GM19468 (cell line): ENCODE measurements at regions not wholly inside any gene's neighbourhood (a gene's known extent, or its start where the extent isn't known, plus 50 kb on each side); places are given as distances from the start of the nearest gene placed in this dataset.
"Not testable (repeated sequence)": the region's sequence is repeated elsewhere in the genome, so short reads cannot be mapped to it uniquely, and the experiment has no call there.

Experiments used
- ATAC-seq: cut with Tn5 transposase; IDR thresholded peaks from one replicate; pipeline ENCODE4 v1.9.1; 2021; ENCODE audit warnings: mild to moderate bottlenecking, moderate library complexity, moderate number of reproducible peaks; ENCODE audit not compliant: unreplicated experiment; ENCODE audit errors: extremely low read depth

GRCh38 chr15:79652972-79653371, 220.8 kb downstream of the MINAR1 start:
- ATAC-seq = not testable (repeated sequence)

DNA sequence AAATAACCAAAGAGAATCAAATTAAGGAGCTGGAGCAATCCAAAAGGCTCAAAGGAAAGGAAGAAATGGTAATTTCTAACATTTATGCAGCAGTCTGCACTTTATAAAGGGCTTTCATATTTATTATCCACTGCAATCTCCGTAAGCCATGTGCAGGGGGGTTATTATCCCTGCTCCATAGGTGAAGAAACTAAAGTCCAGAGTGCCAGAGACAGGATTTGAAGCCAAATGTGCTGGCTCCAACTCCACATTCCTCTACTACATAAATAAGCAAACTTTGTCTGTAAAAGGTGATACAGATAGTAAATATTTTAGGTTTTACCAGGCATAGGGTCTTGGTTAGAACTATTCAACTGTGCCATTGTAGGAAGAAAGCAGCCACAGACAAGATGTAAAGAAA, 221.4 kb downstream of the MINAR1 start:
- ATAC-seq = no peak

DNA sequence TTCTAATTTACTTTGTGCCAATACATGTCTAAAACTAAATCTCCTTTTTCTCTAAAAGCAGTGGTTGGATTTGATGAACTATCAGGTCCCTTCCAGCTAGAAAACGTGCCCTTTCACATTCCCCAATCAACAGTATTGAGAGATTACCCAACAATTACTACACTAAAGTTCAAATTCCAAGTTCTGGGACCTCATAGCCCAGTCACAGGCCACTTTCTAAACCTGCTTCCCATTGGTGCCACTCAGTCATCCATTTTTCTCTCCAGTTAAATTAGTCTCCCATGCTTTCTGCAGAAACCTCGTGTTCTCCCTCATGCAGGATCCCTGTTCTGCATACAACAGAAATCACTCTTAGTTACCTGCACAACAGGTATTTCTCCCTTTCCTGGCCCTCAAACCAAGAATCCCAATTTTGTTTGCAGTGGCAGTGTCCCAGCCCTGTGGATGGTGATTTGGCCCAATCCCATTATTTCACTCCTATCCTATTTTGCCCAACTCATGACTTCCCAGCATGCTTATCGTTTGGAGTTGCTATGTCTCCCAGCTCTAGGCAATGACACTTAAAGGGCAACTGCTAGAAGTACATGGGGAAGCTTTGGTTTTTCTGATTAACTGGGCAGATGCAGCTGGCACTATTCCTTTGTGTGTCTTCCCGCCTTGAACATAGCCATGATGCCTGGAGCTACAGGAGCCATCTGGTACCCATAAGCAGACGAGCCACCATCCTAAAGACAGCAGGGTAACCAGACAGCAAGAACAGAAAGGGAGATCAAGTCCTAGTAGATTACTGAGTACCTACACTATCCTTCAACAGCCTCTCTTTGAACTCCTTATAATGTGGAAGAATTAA, 224.2 kb downstream of the MINAR1 start:
- ATAC-seq = no peak

GRCh38 chr15:79657722-79658121, 225.6 kb downstream of the MINAR1 start:
- no peak for ATAC-seq

- ATAC-seq = no peak
Measured at GRCh38 chr15:79659691-79660090, 227.6 kb downstream of the MINAR1 start.

DNA sequence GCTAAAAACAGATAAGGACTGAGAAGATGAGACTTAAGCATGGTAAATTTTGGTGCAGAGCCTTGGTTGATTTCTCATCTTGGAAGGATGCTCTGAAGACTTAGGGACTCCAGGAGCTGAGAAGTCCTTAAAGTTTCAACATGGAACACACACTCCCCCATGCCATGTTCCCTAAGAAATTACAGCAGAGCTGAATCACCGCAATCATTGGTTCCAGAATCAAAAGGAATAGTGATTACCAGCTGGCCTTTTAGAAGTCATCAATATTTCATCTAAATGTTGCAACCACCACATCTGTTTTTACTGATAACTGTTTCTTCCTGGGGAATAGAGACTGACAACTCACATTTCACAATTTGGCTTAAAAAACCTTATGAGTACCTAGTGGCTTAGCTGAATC, 229.3 kb downstream of the MINAR1 start:
- ATAC-seq = no peak

- ATAC-seq = no peak
Measured at GRCh38 chr15:79673416-79674123, 223.2 kb downstream of the MTHFS start.

DNA sequence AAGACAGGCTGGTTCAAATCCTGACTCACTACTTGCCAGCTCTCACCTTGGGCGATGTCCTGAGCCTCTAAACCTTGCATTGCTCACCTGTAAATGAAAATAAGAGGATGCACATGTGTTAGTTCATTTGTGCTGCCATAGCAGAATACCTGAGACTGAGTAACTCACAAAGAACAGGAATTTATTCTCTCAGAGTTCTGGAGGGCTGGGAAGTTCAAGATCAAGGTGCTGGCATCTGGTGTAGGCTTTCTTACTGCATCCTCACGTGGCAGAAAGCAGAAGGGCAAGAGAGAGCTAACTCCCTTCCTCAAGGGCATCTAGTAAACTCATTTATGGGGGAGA, 222.7 kb downstream of the MTHFS start:
- no peak for ATAC-seq

GRCh38 chr15:79675982-79676381, 220.8 kb downstream of the MTHFS start:
- no peak for ATAC-seq

GRCh38 chr15:79676621-79677020, 220.2 kb downstream of the MTHFS start:
- ATAC-seq = no peak

- no peak for ATAC-seq
Measured at GRCh38 chr15:79677241-79677640, 219.6 kb downstream of the MTHFS start.

DNA sequence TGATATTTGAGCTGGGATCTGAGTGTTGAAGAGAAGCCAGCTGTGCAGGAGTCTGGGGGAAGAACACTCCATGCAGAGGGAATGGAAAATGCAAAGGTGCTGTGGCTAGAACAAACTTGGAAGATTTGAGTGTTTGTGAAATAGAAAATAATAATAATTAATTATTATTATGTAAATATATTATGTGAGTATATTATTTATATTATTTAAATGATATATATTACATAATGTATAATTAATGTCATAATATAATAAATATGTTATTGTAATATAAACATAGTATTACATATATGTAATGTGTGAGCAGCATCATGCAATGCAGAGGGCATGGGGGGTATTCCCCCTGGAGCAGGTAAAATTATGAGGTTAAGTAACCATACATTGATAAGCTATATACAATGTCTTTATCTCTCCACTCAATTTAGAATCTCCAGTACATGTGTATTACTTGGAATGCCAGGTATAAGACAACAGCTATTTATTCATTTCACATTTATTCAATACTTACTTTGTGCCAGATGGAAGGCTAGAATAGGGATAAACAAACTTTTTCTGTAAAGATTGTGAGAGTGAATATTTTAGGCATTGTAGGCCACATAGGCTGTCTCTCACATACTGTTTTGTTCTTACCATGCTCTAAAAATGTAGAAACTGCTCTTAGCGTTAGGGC, 218.6 kb downstream of the MTHFS start:
- no peak for ATAC-seq

DNA sequence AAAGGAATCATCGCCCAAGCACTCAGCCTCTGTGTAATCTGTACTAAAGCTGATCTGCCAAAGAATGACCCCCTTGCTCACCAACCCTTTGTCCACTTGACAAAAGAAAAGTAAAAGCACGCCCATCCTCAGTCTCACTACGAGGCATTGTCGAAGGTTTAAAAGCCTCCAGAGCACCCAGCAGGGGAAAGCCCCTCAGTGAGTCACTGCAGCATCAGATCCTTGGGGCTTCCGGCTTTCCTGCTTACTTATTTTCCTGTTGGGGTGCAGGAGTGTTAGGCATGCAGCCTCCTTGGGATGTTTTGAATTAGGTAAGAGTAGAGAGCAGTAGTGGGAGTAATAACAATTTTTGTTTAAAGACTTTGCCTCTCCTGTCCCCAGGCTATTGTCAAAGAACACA, 216.1 kb downstream of the MTHFS start:
- no peak for ATAC-seq

GRCh38 chr15:79682285-79682684, 214.5 kb downstream of the MTHFS start:
- ATAC-seq = no peak

DNA sequence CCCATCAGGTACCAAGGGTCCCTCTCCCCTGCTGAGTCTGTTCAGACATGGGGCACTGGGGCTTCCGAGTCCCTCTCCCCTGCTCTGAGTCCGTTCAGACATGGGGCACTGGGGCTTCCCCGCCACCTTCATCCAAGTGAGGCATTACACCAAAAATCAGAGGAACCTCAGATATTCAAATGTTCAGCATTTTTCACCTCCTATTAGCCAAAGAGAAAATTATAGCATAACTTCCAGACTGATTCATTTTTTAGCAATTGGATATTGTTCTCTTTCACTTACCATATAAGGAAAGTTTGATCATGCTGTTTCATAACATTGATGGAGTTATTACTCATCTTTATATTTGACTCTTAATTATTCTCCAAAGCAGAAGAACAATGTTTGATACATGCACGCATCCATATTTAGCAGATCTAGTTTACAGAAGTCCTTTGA, 213.9 kb downstream of the MTHFS start:
- ATAC-seq = no peak

DNA sequence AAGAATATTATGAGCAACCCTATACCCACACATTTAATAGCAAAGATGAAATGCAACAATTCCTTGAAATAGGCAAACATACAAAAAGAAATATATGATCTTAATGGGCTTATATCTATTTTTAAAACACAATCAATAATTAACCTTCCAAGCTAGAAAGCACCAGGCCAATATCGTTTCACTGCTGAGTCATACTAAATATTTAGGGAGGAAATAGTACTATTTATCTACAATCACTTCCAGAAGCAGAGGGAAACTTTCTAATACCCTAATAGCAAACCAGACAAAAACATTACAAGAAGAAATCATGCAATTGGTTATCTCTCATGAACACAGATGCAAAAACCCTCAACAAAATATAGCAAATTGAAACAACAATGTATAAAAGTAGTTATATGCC, 207.8 kb downstream of the MTHFS start:
- no peak for ATAC-seq

GRCh38 chr15:79700951-79701480, 195.8 kb downstream of the MTHFS start:
- ATAC-seq = no peak

DNA sequence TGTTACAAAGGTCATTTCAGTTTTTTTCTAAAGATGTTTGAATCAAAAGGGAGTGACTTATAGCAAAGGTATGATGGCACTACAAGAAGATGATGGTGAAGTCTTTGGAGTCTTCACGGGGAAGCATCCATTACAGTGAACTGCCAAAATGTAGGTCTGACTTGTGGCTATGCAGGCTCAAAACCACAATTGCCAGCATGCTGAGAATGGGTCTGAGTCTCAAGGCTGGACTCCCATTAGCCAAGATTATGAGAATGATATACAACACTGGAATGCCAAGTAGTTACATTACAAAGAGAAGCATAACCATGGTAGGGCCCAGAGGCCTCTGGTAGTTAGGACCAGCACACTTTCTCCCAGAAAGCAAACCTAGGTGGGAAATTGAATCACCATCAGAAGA, 194.2 kb downstream of the MTHFS start:
- no peak for ATAC-seq

DNA sequence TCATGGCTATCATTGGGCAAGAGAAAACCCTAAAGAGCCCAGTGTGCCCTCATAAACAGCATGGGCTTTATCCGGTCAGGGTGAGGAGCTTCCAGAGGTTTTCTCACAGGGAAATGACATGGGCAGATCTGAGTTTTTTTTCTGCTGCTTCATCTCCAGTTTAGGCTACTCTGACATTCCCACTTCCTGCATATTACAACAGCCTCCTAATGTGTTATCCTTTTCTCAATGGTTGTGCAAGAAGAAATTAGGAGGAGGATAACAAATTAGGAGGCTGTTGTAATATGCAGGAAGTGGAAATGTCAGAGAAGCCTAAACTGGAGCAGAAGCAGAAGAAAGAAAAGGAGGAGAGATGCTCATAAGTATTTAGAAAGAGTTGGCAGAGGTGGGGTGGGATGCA, 175.6 kb downstream of the MTHFS start:
- ATAC-seq = no peak

GRCh38 chr15:79724312-79724711, 172.5 kb downstream of the MTHFS start:
- ATAC-seq = no peak

DNA sequence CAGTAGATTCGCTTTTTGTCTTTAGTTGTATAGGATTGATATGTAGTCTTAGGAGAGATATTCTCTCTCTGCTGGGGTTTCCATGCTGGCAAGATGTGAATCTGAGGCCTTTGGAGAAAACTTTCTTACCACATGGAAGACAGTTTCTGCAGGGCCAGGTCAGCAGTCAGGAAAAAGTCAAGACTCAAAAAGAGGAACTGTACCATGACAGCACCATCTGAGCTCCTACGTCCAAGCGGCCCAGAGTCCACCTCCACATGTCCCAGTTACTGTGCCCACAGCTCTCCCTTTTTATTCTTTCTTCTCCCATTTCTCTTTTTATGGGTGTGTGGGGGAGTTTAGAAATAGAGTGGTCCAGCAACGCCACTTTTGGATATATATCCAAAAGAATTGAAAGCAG, 172.0 kb downstream of the MTHFS start:
- no peak for ATAC-seq
